Uterus (tissue), 3 donors: ENCODE measurements at regions not wholly inside any gene's neighbourhood (a gene's known extent, or its start where the extent isn't known, plus 50 kb on each side); places are given as distances from the start of the nearest gene placed in this dataset.
A peak's percentile ranks its signal among the peaks of the same experiment; 100 is the strongest.

ENCODE experiments used
- DNase-seq, 2 donors: peaks; one replicate each; pipeline ENCODE4 v3.0.0-alpha.2; 2019 to 2020
- H3K27ac ChIP-seq, 2 donors: fragments of 200-600 bp; sonication (generic); 1 replicate in 1 of 2; 2 replicates in 1 of 2; pipeline ENCODE4 v1.5.1; 2016 to 2018
- H3K27me3 ChIP-seq, 2 donors: fragments of 200-600 bp; sonication (generic); one replicate each; pipeline ENCODE4 v1.5.1; 2018 to 2019; ENCODE audit warnings: control low read depth in 1 of 2
- H3K36me3 ChIP-seq, 2 donors: fragments of 200-600 bp; sonication (generic); one replicate each; pipeline ENCODE4 v1.5.1; 2019; ENCODE audit warnings: control low read depth in 1 of 2
- H3K4me1 ChIP-seq, 2 donors: fragments of 200-600 bp; sonication (generic); one replicate each; pipeline ENCODE4 v1.5.1; 2018 to 2019; ENCODE audit warnings: control low read depth in 1 of 2
- H3K4me3 ChIP-seq, 2 donors: fragments of 200-600 bp; sonication (generic); 1 replicate in 1 of 2; 2 replicates in 1 of 2; pipeline ENCODE4 v1.5.1; 2018 to 2019; ENCODE audit warnings: mild to moderate bottlenecking in 1 of 2
- H3K9me3 ChIP-seq, 2 donors: fragments of 200-600 bp; sonication (generic); one replicate each; pipeline ENCODE4 v1.5.1; 2019; ENCODE audit warnings: control low read depth in 1 of 2
- POLR2A ChIP-seq, 2 donors: fragments of 450-650 bp; IDR thresholded peaks; one replicate each; pipeline ENCODE4 v1.6.1; 2016; ENCODE audit warnings: antibody characterized with exemption in 2 of 2, mild to moderate bottlenecking in 1 of 2, moderate library complexity in 1 of 2
- intact Hi-C: fragments of 100-400 bp; cut with DNase I; formaldehyde crosslinking; loops from one replicate; pipeline ENCODE4 v1.15.1; 2023; ENCODE audit warnings: low total_unique reads
- TF ChIP-seq, protein P1 (sequence below), 4 experiments: fragments of 200-600 bp in 2 of 4; fragments of 450-650 bp in 2 of 4; sonication (generic) in 2 of 4; IDR thresholded peaks; one replicate each; pipeline ENCODE4 v1.5.1; 2016 to 2019; ENCODE audit warnings: antibody characterized with exemption in 4 of 4, mild to moderate bottlenecking in 2 of 4, moderate library complexity in 1 of 4
- donor health status: DM: yes; HTN: yes; CAD: no.

DNA sequence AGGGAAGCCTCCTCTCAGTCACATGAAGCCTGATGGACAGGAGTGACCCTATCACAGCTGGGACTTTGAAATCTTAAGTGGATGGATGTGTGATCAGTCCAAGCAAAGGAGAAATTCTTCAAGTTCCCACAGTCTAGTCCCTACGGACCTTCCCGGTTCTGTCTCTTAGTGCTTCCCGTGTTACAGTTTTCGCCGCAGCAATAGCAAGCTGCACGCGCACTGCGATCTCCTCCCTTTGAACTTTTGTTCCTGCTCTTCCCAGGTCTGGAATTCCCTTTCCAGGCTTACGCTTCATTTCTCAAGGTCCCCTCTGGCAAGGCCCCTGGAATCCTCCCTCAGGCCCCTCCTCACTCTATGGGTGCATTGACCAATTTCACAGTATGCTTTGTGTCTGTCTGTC, 89.2 kb downstream of the VEGFA start:
- no peaks in the 10 kb centered on the region for H3K4me1 ChIP-seq
- H3K4me3 ChIP-seq: no peak overlapping the region
- DNase-seq: no peak
- H3K27me3 ChIP-seq: no peaks in the 10 kb centered on the region
- intact Hi-C loops: no loop called here
- TF ChIP-seq POLR2A (IDR thresholded peaks at IDR 0.05): no peak
- TF ChIP-seq, protein P1, sequence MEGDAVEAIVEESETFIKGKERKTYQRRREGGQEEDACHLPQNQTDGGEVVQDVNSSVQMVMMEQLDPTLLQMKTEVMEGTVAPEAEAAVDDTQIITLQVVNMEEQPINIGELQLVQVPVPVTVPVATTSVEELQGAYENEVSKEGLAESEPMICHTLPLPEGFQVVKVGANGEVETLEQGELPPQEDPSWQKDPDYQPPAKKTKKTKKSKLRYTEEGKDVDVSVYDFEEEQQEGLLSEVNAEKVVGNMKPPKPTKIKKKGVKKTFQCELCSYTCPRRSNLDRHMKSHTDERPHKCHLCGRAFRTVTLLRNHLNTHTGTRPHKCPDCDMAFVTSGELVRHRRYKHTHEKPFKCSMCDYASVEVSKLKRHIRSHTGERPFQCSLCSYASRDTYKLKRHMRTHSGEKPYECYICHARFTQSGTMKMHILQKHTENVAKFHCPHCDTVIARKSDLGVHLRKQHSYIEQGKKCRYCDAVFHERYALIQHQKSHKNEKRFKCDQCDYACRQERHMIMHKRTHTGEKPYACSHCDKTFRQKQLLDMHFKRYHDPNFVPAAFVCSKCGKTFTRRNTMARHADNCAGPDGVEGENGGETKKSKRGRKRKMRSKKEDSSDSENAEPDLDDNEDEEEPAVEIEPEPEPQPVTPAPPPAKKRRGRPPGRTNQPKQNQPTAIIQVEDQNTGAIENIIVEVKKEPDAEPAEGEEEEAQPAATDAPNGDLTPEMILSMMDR (IDR thresholded peaks at IDR 0.05): no peak
- no peaks in the 10 kb centered on the region for H3K36me3 ChIP-seq
- no peaks in the 10 kb centered on the region for H3K9me3 ChIP-seq
- H3K27ac ChIP-seq: no peak overlapping the region

DNA sequence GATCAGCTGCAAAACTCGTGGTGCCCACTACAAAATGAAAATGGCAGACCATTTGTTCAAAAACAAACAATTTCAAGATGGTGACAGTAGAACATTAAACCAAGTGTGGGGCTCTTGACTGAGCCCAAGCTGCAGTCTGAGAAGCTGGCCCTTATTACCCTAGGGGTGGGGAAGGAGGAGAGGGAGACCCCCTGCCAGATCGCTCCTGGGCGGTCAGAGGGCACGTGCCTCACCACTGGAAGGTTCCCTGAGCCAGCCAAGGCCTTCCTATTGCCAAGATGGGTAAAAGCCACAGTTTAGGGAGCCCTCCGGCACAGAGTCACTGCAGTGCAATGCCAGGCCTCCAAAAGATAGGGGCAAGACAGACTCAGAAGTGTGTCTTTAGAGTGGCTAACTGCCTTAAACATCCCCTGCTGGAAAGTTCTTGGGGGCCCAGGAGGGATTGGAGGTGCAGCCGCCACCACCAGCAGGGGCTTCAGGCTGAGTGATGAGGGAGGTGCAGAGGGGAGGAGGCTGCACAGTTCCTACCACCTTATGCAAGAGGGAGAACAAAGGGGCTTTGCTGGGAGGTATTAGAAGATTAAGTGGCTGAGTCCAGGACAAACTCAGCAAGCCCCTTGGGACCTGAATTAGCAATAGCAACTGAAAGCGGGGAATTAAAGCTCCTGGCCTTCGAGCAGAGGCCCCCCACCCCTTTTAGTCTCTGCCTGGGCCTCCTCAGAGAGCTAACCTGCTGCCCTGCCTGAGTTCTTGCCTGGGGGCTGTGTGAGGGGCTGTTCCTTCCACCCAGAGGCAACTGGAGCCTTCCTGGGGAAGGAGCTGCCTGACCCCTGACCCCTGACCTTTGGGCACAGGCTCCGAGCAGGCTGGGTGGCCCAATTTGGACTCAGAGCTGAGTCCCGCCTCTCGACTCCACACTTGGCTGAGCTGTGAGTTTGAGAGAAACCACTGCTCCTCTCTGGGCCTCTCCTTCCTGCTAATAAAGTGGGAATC, 88.4 kb downstream of the VEGFA start:
- intact Hi-C loops: no loop called here
- no peaks in the 10 kb centered on the region for H3K36me3 ChIP-seq
- no peak for DNase-seq
- H3K9me3 ChIP-seq: no peaks in the 10 kb centered on the region
- H3K27me3 ChIP-seq: no peaks in the 10 kb centered on the region
- H3K4me3 ChIP-seq: no peak overlapping the region
- no peaks in the 10 kb centered on the region for H3K4me1 ChIP-seq
- TF ChIP-seq, protein P1 (IDR thresholded peaks at IDR 0.05): no peak
- TF ChIP-seq POLR2A (IDR thresholded peaks at IDR 0.05): no peak
- H3K27ac ChIP-seq: no peak overlapping the region

DNA sequence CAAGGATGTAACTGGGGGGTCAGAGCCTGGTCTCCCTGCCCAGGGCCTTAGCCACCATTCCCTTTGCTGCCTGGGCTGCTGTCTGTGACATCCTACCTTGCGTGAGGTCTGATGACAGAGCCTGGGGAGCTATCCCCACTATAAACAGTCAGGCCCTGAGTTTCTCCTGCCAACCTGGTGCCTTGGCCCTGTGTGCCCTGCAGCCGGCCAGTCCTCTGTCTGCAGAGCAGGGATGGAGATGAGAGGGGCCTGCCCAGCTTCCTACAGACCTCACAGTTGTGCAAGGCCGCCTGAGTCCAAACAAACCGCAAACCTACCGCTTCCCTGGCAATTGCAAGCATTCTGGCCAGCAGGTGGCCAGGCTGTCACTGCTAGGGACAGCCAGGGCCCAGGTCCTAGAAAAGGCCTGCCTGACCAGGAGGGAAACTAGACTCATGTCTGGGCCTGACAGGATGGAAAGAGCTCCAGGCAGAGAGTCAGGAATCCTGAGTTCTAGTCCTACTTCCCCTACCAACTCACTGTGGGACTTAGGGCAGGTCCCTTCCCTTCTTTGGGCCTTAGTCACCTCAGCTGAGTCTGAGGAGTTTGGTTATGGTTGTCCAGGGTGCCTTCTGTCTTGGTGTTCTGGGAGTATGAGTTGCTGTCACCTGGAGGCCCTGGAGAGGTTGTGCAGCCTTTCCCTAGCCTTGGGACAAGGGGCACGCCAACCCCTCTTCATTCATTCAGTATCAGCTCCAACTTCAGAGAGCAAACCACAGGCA, 86.2 kb downstream of the VEGFA start:
- no peak for DNase-seq
- Histone ChIP-seq H3K36me3 (no peaks in the 10 kb centered on the region), H3K4me1 (no peaks in the 10 kb centered on the region), H3K9me3 (no peaks in the 10 kb centered on the region), H3K27me3 (no peaks in the 10 kb centered on the region), H3K4me3 (no peak overlapping the region), H3K27ac (no peak overlapping the region)
- intact Hi-C loops: no loop called here
- TF ChIP-seq POLR2A (IDR thresholded peaks at IDR 0.05): no peak
- TF ChIP-seq, protein P1 (IDR thresholded peaks at IDR 0.05): peak in 3 of 4 experiments; percentile 8 to 20 (median 12)

DNA sequence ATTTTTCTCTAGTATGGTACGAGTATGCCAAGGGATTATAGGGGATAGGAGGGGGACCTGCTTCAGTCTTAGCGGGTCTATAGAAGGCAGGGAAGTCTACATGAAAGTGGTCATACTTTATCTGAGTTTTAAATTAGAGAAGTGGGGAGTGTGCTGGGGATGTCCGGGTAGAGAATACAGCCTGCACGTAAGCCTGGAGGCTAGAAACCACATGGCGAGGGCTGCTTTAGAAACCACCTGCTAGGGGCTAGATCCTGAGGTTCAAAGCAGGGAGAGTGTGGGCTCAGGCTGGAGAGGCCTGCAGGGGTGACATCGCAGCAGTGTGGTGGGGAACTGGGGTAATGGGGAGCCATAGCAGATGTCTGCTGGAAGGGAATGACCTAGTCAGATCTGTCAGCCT, 85.2 kb downstream of the VEGFA start:
- Histone ChIP-seq H3K4me1 (no peaks in the 10 kb centered on the region), H3K36me3 (no peaks in the 10 kb centered on the region), H3K4me3 (no peak overlapping the region), H3K27ac (no peak overlapping the region), H3K9me3 (no peaks in the 10 kb centered on the region), H3K27me3 (no peaks in the 10 kb centered on the region)
- intact Hi-C loops: no loop called here
- TF ChIP-seq POLR2A (IDR thresholded peaks at IDR 0.05): no peak
- TF ChIP-seq, protein P1 (IDR thresholded peaks at IDR 0.05): no peak
- DNase-seq: no peak
